Activated CD8-positive, alpha-beta T cell treated with anti-CD3 and anti-CD28 coated beads for 36 hours (primary cell): ENCODE measurements at regions not wholly inside any gene's neighbourhood (a gene's known extent, or its start where the extent isn't known, plus 50 kb on each side); places are given as distances from the start of the nearest gene placed in this dataset.

Experiments
- ATAC-seq: fragments of 200-7000 bp; cut with Tn5 transposase; one replicate; pipeline ENCODE4 v1.10.0; 2021; ENCODE audit warnings: mild to moderate bottlenecking, moderate library complexity
- CTCF ChIA-PET: fragments of 350-600 bp; sonication (Branson Sonifier 250); formaldehyde crosslinking; loops from one replicate; lab custom pipeline; 2021; ENCODE audit warnings: antibody characterized with exemption; lab: Charles Lee
- POLR2A ChIA-PET: fragments of 350-600 bp; sonication (Branson Sonifier 250); formaldehyde crosslinking; loops from one replicate; lab custom pipeline; 2021; ENCODE audit warnings: antibody characterized with exemption; lab: Charles Lee
- DNase-seq: peaks from one replicate; pipeline ENCODE4 v3.0.0-alpha.2; 2020
- H3K27ac Mint-ChIP-seq: one replicate; pipeline ENCODE4 v1.8.0; 2021; ENCODE audit warnings: mild to moderate bottlenecking, mixed read lengths
- H3K27me3 Mint-ChIP-seq: one replicate; pipeline ENCODE4 v1.8.0; 2021; ENCODE audit warnings: mixed read lengths
- H3K36me3 Mint-ChIP-seq: one replicate; pipeline ENCODE4 v1.8.0; 2021; ENCODE audit warnings: low read depth, mixed read lengths
- H3K4me1 Mint-ChIP-seq: one replicate; pipeline ENCODE4 v1.8.0; 2021; ENCODE audit warnings: low read depth, mixed read lengths
- H3K4me3 Mint-ChIP-seq: one replicate; pipeline ENCODE4 v1.8.0; 2021; ENCODE audit warnings: mild to moderate bottlenecking, moderate library complexity, mixed read lengths
- H3K9me3 Mint-ChIP-seq: one replicate; pipeline ENCODE4 v1.8.0; 2021; ENCODE audit warnings: mixed read lengths
- CTCF ChIP-seq: fragments of 200-600 bp; IDR thresholded peaks from one replicate; pipeline ENCODE4 v1.8.0; 2022; ENCODE audit warnings: antibody characterized with exemption, mild to moderate bottlenecking
- intact Hi-C: fragments of 100-400 bp; cut with micrococcal nuclease; formaldehyde crosslinking; loops from one replicate; pipeline ENCODE4 v1.10.0; 2022

- H3K4me3 Mint-ChIP-seq, result no peak overlapping the region
- no peaks in the 10 kb centered on the region for H3K27me3 Mint-ChIP-seq
- ChIA-PET POLR2A (no interaction called here), CTCF (no interaction called here)
- ATAC-seq (no peak), DNase-seq (no peak)
- H3K27ac Mint-ChIP-seq, result no peak overlapping the region
- TF ChIP-seq CTCF, result no peak
- no peaks in the 10 kb centered on the region for H3K36me3 Mint-ChIP-seq
- intact Hi-C loops, result no loop called here
- no peaks in the 10 kb centered on the region for H3K9me3 Mint-ChIP-seq
- H3K4me1 Mint-ChIP-seq, result no peaks in the 10 kb centered on the region
Observed at GRCh38 chrX:20965270-20966044, 408.8 kb upstream of the CNKSR2 start.

GRCh38 chrX:20954014-20954413 is 420.2 kb upstream of the CNKSR2 start:
- Mint-ChIP-seq H3K9me3 (no peaks in the 10 kb centered on the region), H3K27me3 (no peaks in the 10 kb centered on the region), H3K27ac (no peak overlapping the region), H3K4me1 (no peaks in the 10 kb centered on the region), H3K36me3 (no peaks in the 10 kb centered on the region), H3K4me3 (no peak overlapping the region)
- TF ChIP-seq CTCF, result no peak
- intact Hi-C loops, result no loop called here
- ChIA-PET CTCF (no interaction called here), POLR2A (no interaction called here)
- ATAC-seq (no peak), DNase-seq (no peak)

DNA sequence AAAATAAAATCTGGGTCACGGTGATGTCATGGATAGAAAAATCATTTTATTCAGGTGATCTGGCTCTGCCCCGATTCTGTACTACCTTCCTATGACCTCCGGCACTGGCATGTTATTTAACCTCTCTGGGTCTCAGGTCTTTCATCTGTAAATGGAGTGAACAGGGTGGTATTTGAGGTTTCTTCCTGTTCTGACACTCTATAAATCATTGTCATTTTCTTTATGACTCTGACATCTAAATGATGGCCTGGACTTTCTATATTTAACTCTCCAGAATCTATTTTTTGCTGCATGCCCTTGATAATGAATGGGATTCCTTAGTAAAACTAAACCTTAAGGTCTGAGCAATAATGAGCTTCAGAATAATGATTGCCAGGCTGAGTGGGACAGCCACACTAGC is 422.0 kb upstream of the CNKSR2 start:
- Mint-ChIP-seq H3K27me3 (no peaks in the 10 kb centered on the region), H3K36me3 (no peaks in the 10 kb centered on the region), H3K4me3 (no peak overlapping the region), H3K9me3 (no peaks in the 10 kb centered on the region), H3K27ac (no peak overlapping the region), H3K4me1 (no peaks in the 10 kb centered on the region)
- DNase-seq, result no peak
- no peak for ATAC-seq
- CTCF ChIA-PET, result no interaction called here
- TF ChIP-seq CTCF, result no peak
- POLR2A ChIA-PET, result no interaction called here
- intact Hi-C loops, result no loop called here

- ATAC-seq (no peak), DNase-seq (no peak)
- H3K4me1 Mint-ChIP-seq, result no peaks in the 10 kb centered on the region
- ChIA-PET POLR2A (no interaction called here), CTCF (no interaction called here)
- TF ChIP-seq CTCF, result no peak
- no peaks in the 10 kb centered on the region for H3K9me3 Mint-ChIP-seq
- no peaks in the 10 kb centered on the region for H3K27me3 Mint-ChIP-seq
- intact Hi-C loops, result no loop called here
- no peak overlapping the region for H3K4me3 Mint-ChIP-seq
- no peaks in the 10 kb centered on the region for H3K36me3 Mint-ChIP-seq
- H3K27ac Mint-ChIP-seq, result no peak overlapping the region
Observed at GRCh38 chrX:20951016-20951810, 423.0 kb upstream of the CNKSR2 start.

- Mint-ChIP-seq H3K27me3 (no peaks in the 10 kb centered on the region), H3K9me3 (no peaks in the 10 kb centered on the region), H3K4me3 (no peak overlapping the region), H3K27ac (no peak overlapping the region), H3K4me1 (no peaks in the 10 kb centered on the region), H3K36me3 (no peaks in the 10 kb centered on the region)
- no peak for TF ChIP-seq CTCF
- ChIA-PET CTCF (no interaction called here), POLR2A (no interaction called here)
- intact Hi-C loops, result no loop called here
- ATAC-seq, result no peak
- no peak for DNase-seq
Observed at GRCh38 chrX:20947411-20947912, 426.8 kb upstream of the CNKSR2 start.
